ENCODE measurements at regions not wholly inside any gene's neighbourhood (a gene's known extent, or its start where the extent isn't known, plus 50 kb on each side); places are given as distances from the start of the nearest gene placed in this dataset.
"Not testable (repeated sequence)": the region's sequence is repeated elsewhere in the genome, so short reads cannot be mapped to it uniquely, and the experiment has no call there.

GRCh38 chr13:85562282-85562681, 236.9 kb downstream of the SLITRK6 start:
- ATAC-seq (replicated peaks in 1 of 4): no peak
- H3K27ac Mint-ChIP-seq: no peak overlapping the region
- no peak overlapping the region for H3K4me3 Mint-ChIP-seq
- H3K27ac ChIP-seq (ENCODE audit: low read length): no peak overlapping the region
- H3K27me3 Mint-ChIP-seq: no peaks in the 10 kb centered on the region
- CTCF ChIA-PET: no interaction called here
- H3K9me3 Mint-ChIP-seq: peaks cover 0 to 3% (median 3%) of the 10 kb centered on the region in 3 donors
- H3K27me3 ChIP-seq (replicated peaks in 1 of 2; ENCODE audit: control insufficient read depth in 2 of 2, extremely low read depth in 1 of 2, insufficient read depth in 2 of 2, low read length in 1 of 2): no peaks in the 10 kb centered on the region
- POLR2A ChIA-PET: no interaction called here
- WGBS (ENCODE audit: insufficient coverage): 71% methylated on average over 1 of the region's 6 CpGs
- no peaks in the 10 kb centered on the region for H3K4me1 ChIP-seq (ENCODE audit: control insufficient read depth in 1 of 2, extremely low read depth in 1 of 2, insufficient read depth in 2 of 2, low read length in 2 of 2)
- no peak overlapping the region for H3K4me3 ChIP-seq (ENCODE audit: control insufficient read depth in 1 of 2, extremely low read depth in 1 of 2, low read length in 1 of 2)
- no peaks in the 10 kb centered on the region for H3K36me3 Mint-ChIP-seq
- no peak for DNase-seq
- no peaks in the 10 kb centered on the region for H3K36me3 ChIP-seq (ENCODE audit: control insufficient read depth in 2 of 2, extremely low read depth in 1 of 2, insufficient read depth in 1 of 2, low read length in 1 of 2)
- H3K9me3 ChIP-seq: no peaks in the 10 kb centered on the region
- H3K4me1 Mint-ChIP-seq: no peaks in the 10 kb centered on the region

- H3K4me3 Mint-ChIP-seq: no peak overlapping the region
- peaks cover 0 to 3% (median 3%) of the 10 kb centered on the region in 3 donors for H3K9me3 Mint-ChIP-seq
- H3K4me1 Mint-ChIP-seq: no peaks in the 10 kb centered on the region
- no peaks in the 10 kb centered on the region for H3K4me1 ChIP-seq (ENCODE audit: control insufficient read depth in 1 of 2, extremely low read depth in 1 of 2, insufficient read depth in 2 of 2, low read length in 2 of 2)
- no peaks in the 10 kb centered on the region for H3K36me3 Mint-ChIP-seq
- no peaks in the 10 kb centered on the region for H3K27me3 ChIP-seq (replicated peaks in 1 of 2; ENCODE audit: control insufficient read depth in 2 of 2, extremely low read depth in 1 of 2, insufficient read depth in 2 of 2, low read length in 1 of 2)
- ATAC-seq (replicated peaks in 1 of 4): no peak
- H3K9me3 ChIP-seq: no peaks in the 10 kb centered on the region
- DNase-seq: no peak
- no peak overlapping the region for H3K4me3 ChIP-seq (ENCODE audit: control insufficient read depth in 1 of 2, extremely low read depth in 1 of 2, low read length in 1 of 2)
- no peaks in the 10 kb centered on the region for H3K27me3 Mint-ChIP-seq
- H3K27ac Mint-ChIP-seq: no peak overlapping the region
- H3K27ac ChIP-seq (ENCODE audit: low read length): no peak overlapping the region
- ChIA-PET POLR2A (interaction anchor here in 1 of 2 donors (0.6 kb wide), 1 partner anchor 22 kb away, joined by 5 read pairs; no protein-coding TSS in a partner anchor), CTCF (no interaction called here)
- H3K36me3 ChIP-seq (ENCODE audit: control insufficient read depth in 2 of 2, extremely low read depth in 1 of 2, insufficient read depth in 1 of 2, low read length in 1 of 2): no peaks in the 10 kb centered on the region
- 50% methylated on average over 1 of the region's 6 CpGs for WGBS (ENCODE audit: insufficient coverage)
Measured at GRCh38 chr13:85557691-85558467, 241.3 kb downstream of the SLITRK6 start.

DNA sequence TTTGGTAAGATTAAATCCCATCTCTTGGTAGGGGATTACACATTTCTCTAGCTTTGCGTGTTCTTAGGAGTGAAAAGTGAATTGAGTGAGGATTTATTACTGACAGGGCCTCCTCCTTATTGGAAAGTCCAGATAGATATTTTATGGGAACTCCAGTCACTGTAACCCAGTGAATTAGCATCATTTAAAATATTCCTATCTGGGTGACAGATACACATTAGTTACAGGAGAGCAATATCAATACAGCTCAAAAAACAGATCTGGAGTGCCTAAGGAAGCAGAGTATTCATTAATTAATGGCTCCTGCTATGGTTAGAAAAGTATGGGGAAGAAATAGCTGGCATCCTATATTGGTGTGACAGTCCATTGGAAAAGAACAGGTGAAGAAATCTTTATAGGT, 248.2 kb downstream of the SLITRK6 start:
- no peaks in the 10 kb centered on the region for H3K27me3 Mint-ChIP-seq
- Histone ChIP-seq H3K4me1 (ENCODE audit: control insufficient read depth in 1 of 2, extremely low read depth in 1 of 2, insufficient read depth in 2 of 2, low read length in 2 of 2) (no peaks in the 10 kb centered on the region), H3K27me3 (replicated peaks in 1 of 2; ENCODE audit: control insufficient read depth in 2 of 2, extremely low read depth in 1 of 2, insufficient read depth in 2 of 2, low read length in 1 of 2) (no peaks in the 10 kb centered on the region), H3K27ac (ENCODE audit: low read length) (no peak overlapping the region), H3K4me3 (ENCODE audit: control insufficient read depth in 1 of 2, extremely low read depth in 1 of 2, low read length in 1 of 2) (no peak overlapping the region), H3K9me3 (no peaks in the 10 kb centered on the region), H3K36me3 (ENCODE audit: control insufficient read depth in 2 of 2, extremely low read depth in 1 of 2, insufficient read depth in 1 of 2, low read length in 1 of 2) (no peaks in the 10 kb centered on the region)
- no CpG with 5 or more reads among the region's 1 CpG for WGBS (ENCODE audit: insufficient coverage)
- no peaks in the 10 kb centered on the region for H3K4me1 Mint-ChIP-seq
- ATAC-seq (replicated peaks in 1 of 4) (no peak), DNase-seq (no peak)
- CTCF ChIA-PET: no interaction called here
- no peaks in the 10 kb centered on the region for H3K36me3 Mint-ChIP-seq
- H3K4me3 Mint-ChIP-seq: no peak overlapping the region
- POLR2A ChIA-PET: interaction anchor here in 1 of 2 donors (0.5 kb wide), 1 partner anchor 33 kb away, joined by 3 read pairs; no protein-coding TSS in a partner anchor
- H3K9me3 Mint-ChIP-seq: peaks cover 5 to 13% (median 8%) of the 10 kb centered on the region in 3 donors
- H3K27ac Mint-ChIP-seq: no peak overlapping the region

- Mint-ChIP-seq H3K36me3 (no peaks in the 10 kb centered on the region), H3K9me3 (peaks cover 5 to 15% (median 8%) of the 10 kb centered on the region in 3 donors), H3K4me1 (peaks cover 0 to 3% (median 0%) of the 10 kb centered on the region in 3 donors), H3K4me3 (no peak overlapping the region), H3K27ac (no peak overlapping the region), H3K27me3 (no peaks in the 10 kb centered on the region)
- ATAC-seq (replicated peaks in 1 of 4): no peak
- Histone ChIP-seq H3K9me3 (no peaks in the 10 kb centered on the region), H3K4me3 (ENCODE audit: control insufficient read depth in 1 of 2, extremely low read depth in 1 of 2, low read length in 1 of 2) (no peak overlapping the region), H3K27ac (ENCODE audit: low read length) (no peak overlapping the region), H3K36me3 (ENCODE audit: control insufficient read depth in 2 of 2, extremely low read depth in 1 of 2, insufficient read depth in 1 of 2, low read length in 1 of 2) (no peaks in the 10 kb centered on the region), H3K4me1 (ENCODE audit: control insufficient read depth in 1 of 2, extremely low read depth in 1 of 2, insufficient read depth in 2 of 2, low read length in 2 of 2) (no peaks in the 10 kb centered on the region), H3K27me3 (replicated peaks in 1 of 2; ENCODE audit: control insufficient read depth in 2 of 2, extremely low read depth in 1 of 2, insufficient read depth in 2 of 2, low read length in 1 of 2) (no peaks in the 10 kb centered on the region)
- CTCF ChIA-PET: no interaction called here
- no CpG with 5 or more reads among the region's 2 CpGs for WGBS (ENCODE audit: insufficient coverage)
- DNase-seq: no peak
- POLR2A ChIA-PET: no interaction called here
Measured at GRCh38 chr13:85549819-85550218, 249.4 kb downstream of the SLITRK6 start.

- H3K36me3 Mint-ChIP-seq; H3K9me3 ChIP-seq; H3K4me3 Mint-ChIP-seq; POLR2A ChIA-PET; H3K36me3 ChIP-seq (ENCODE audit: control insufficient read depth in 2 of 2, extremely low read depth in 1 of 2, insufficient read depth in 1 of 2, low read length in 1 of 2); H3K27me3 ChIP-seq (replicated peaks in 1 of 2; ENCODE audit: control insufficient read depth in 2 of 2, extremely low read depth in 1 of 2, insufficient read depth in 2 of 2, low read length in 1 of 2); H3K27me3 Mint-ChIP-seq; CTCF ChIA-PET; H3K4me1 ChIP-seq (ENCODE audit: control insufficient read depth in 1 of 2, extremely low read depth in 1 of 2, insufficient read depth in 2 of 2, low read length in 2 of 2); H3K4me3 ChIP-seq (ENCODE audit: control insufficient read depth in 1 of 2, extremely low read depth in 1 of 2, low read length in 1 of 2); ATAC-seq (replicated peaks in 1 of 4); H3K27ac ChIP-seq (ENCODE audit: low read length); H3K27ac Mint-ChIP-seq; H3K4me1 Mint-ChIP-seq; DNase-seq: not testable (repeated sequence)
- peaks cover 5 to 17% (median 8%) of the 10 kb centered on the region in 3 donors for H3K9me3 Mint-ChIP-seq
Measured at GRCh38 chr13:85548845-85549244, 250.4 kb downstream of the SLITRK6 start.

DNA sequence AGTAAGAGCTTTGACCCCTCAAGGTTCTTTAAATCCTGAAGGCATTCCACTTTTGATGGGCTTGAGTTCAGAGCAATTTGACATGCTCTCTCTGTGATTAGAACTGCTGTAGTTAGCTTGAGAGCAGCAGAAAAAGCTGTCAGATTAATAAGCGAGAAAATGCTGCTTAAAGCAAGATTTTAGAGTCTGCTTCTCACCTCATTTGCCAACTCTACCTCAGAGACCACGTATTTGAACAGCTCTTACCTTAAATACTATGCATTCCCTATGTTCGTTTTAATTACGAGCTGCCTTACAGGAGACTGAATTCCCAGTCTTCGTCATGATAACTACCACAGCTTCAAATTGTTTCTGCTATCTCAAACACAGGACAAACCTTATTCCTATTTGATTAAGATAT, 253.4 kb downstream of the SLITRK6 start:
- no peak overlapping the region for H3K27ac ChIP-seq (ENCODE audit: low read length)
- Mint-ChIP-seq H3K27ac (no peak overlapping the region), H3K9me3 (peaks cover 5 to 17% (median 8%) of the 10 kb centered on the region in 3 donors), H3K36me3 (no peaks in the 10 kb centered on the region), H3K4me1 (peaks cover 6 to 30% (median 18%) of the 10 kb centered on the region in 3 donors), H3K27me3 (no peaks in the 10 kb centered on the region), H3K4me3 (no peak overlapping the region)
- no peaks in the 10 kb centered on the region for H3K27me3 ChIP-seq (replicated peaks in 1 of 2; ENCODE audit: control insufficient read depth in 2 of 2, extremely low read depth in 1 of 2, insufficient read depth in 2 of 2, low read length in 1 of 2)
- ATAC-seq (replicated peaks in 1 of 4) (no peak), DNase-seq (no peak)
- H3K36me3 ChIP-seq (ENCODE audit: control insufficient read depth in 2 of 2, extremely low read depth in 1 of 2, insufficient read depth in 1 of 2, low read length in 1 of 2): no peaks in the 10 kb centered on the region
- no peaks in the 10 kb centered on the region for H3K9me3 ChIP-seq
- CTCF ChIA-PET: no interaction called here
- H3K4me1 ChIP-seq (ENCODE audit: control insufficient read depth in 1 of 2, extremely low read depth in 1 of 2, insufficient read depth in 2 of 2, low read length in 2 of 2): peaks cover 0 to 6% of the 10 kb centered on the region in 2 experiments
- POLR2A ChIA-PET: no interaction called here
- H3K4me3 ChIP-seq (ENCODE audit: control insufficient read depth in 1 of 2, extremely low read depth in 1 of 2, low read length in 1 of 2): no peak overlapping the region
- WGBS (ENCODE audit: insufficient coverage): 76% methylated on average over 4 of the region's 5 CpGs
